H1 (cell line): ENCODE measurements at regions not wholly inside any gene's neighbourhood (a gene's known extent, or its start where the extent isn't known, plus 50 kb on each side); places are given as distances from the start of the nearest gene placed in this dataset.

ENCODE experiments used
- CREB1 ChIP-seq: IDR thresholded peaks from 2 replicates; pipeline ENCODE4 v1.6.1; 2012; ENCODE audit warnings: inconsistent platforms
- SIN3A ChIP-seq, 2 experiments: IDR thresholded peaks in 1 of 2; conservative IDR thresholded peaks in 1 of 2; 2 replicates each; pipeline ENCODE4 v1.6.1; 2011 to 2012; ENCODE audit warnings: low read length in 2 of 2, improper control_type of control experiment in 1 of 2, low read depth in 1 of 2, mild to moderate bottlenecking in 1 of 2

- TF ChIP-seq SIN3A (conservative IDR thresholded peaks at IDR 0.05 in 1 of 2, IDR thresholded peaks at IDR 0.05 in 1 of 2; ENCODE audit: low read depth in 1 of 2, low read length in 2 of 2) (no peak), CREB1 (no peak)
Measured at GRCh38 chr15:91716536-91716935, 137.0 kb upstream of the SLCO3A1 start (continued).
